HEK293T (cell line): ENCODE measurements at regions not wholly inside any gene's neighbourhood (a gene's known extent, or its start where the extent isn't known, plus 50 kb on each side); places are given as distances from the start of the nearest gene placed in this dataset.

Experiments used
- FOXK2 ChIP-seq: fragments of 450-650 bp; IDR thresholded peaks from 2 replicates; pipeline ENCODE4 v1.6.1; 2016; ENCODE audit warnings: mild to moderate bottlenecking
- FOXM1 ChIP-seq: fragments of 450-650 bp; IDR thresholded peaks from 2 replicates; pipeline ENCODE4 v1.6.1; 2017; ENCODE audit warnings: mild to moderate bottlenecking, borderline replicate concordance

DNA sequence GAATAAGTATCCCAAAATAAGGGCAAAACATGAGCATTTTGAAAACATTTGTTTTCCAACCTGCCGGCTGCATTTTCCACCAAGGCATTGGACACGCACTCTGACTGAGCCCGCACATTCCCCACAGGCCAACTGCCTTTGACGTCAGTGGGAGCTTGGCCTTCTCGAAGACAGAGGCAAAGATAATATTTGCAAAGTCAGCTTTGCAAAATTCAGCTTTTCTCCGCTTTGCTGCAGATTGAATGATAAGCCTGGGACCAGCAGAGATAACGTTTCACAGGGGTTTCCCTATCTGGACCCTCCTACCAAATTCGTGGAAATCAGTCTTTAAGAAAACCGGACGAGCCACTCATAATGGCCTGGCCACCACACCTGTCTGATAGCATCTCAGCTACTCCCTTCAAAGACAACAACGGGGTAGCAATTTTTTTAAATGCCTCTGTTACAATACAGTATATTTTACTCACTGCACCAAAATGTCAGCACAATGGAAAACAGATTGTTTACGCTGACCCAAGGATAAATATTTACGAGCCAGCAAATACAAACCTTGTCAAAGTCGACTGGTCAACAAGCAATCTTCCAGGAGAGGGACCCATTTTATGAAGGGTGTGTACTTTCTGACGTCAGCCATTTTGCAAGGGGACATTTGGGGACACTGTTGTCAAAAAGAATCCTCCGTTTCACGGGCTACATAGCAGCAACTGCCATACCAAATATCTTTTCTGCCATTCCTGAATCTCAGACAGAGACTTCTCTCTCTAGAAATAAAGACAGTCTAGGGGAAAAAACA lies 100.5 kb downstream of the TFAP2A start:
- TF ChIP-seq FOXK2 (no peak), FOXM1 (no peak)
